ENCODE measurements at regions not wholly inside any gene's neighbourhood (a gene's known extent, or its start where the extent isn't known, plus 50 kb on each side); places are given as distances from the start of the nearest gene placed in this dataset.

DNA sequence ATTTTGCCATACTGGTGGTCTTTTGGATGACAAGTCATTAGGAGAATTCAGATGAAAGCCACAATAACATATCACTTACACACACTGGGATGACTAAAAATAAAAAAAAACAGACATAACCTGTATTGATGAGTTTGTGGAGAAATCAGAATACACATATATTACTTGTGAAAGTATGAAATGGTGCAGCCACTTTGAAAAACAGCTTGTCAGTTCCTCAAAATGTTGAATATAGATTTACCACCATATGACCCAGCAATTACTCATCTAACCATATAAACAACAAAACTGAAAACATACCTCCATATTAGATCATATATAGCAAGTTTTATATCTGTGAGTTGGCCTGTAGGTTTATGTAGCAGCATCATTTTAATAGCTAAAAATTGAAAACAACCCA is 608.7 kb downstream of the TLL1 start:
- H3K9me3 ChIP-seq = no peaks in the 10 kb centered on the region
- H3K27me3 ChIP-seq = no peaks in the 10 kb centered on the region
- H3K27ac ChIP-seq (replicated peaks in 1 of 4) = no peak overlapping the region
- intact Hi-C loops (cut with DNase I) = no loop called here
- H3K36me3 ChIP-seq = no peaks in the 10 kb centered on the region
- H3K4me1 ChIP-seq = no peaks in the 10 kb centered on the region
- no peak overlapping the region for H3K4me3 ChIP-seq
- TF ChIP-seq POLR2A (IDR thresholded peaks at IDR 0.05; ENCODE audit: low read depth) (no peak), EP300 (IDR thresholded peaks at IDR 0.05) (no peak)
- DNase-seq (ENCODE audit: extremely low spot score) = no peak

DNA sequence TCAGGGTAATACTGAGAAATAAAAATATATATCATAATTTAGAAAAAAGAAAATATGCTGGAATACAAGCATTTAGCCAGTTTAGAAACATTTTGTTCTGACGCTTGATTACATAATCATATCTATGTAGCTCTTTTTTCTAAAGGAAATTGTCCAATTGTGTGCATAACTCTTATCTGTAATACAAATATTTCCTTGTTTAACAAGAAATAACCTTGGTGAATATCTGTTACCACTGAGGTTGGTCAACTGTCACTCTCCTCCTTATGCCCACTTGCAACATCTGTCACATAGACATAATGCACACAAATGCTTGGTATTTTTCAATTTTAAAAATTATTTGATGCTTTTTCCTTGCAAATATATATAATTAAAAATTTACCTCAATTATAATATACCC is 609.7 kb downstream of the TLL1 start:
- no peaks in the 10 kb centered on the region for H3K4me1 ChIP-seq
- no peaks in the 10 kb centered on the region for H3K27me3 ChIP-seq
- intact Hi-C loops (cut with DNase I) = no loop called here
- no peaks in the 10 kb centered on the region for H3K9me3 ChIP-seq
- TF ChIP-seq POLR2AphosphoS5 (IDR thresholded peaks at IDR 0.05) (no peak), EP300 (IDR thresholded peaks at IDR 0.05) (no peak), CTCF (IDR thresholded peaks at IDR 0.05) (no peak), POLR2A (IDR thresholded peaks at IDR 0.05; ENCODE audit: low read depth) (no peak)
- no peak overlapping the region for H3K4me3 ChIP-seq
- no peak for DNase-seq (ENCODE audit: extremely low spot score)
- 77% methylated on average over 1 of the region's 1 CpG for WGBS
- H3K27ac ChIP-seq (replicated peaks in 1 of 4) = no peak overlapping the region
- H3K36me3 ChIP-seq = no peaks in the 10 kb centered on the region

DNA sequence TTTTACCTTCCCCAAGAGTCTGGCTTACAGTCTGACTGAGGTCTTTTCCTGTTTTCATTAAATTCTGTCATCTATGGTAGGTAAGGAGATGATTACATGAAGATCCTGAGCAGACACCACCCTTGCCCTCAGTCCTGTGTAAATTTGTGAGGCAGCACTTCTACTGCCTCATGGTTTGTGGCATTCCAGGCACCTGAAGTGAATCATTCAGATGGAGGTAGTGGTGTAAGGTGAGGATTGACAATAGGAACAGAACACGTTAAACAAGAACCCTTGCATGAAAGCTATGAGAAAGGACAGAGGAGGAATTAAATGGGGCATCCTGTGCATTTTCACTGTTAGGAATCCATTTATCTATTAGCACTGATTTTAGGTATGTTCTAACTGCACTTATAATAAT is 618.6 kb downstream of the TLL1 start:
- Histone ChIP-seq H3K27ac (replicated peaks in 1 of 4) (no peak overlapping the region), H3K4me3 (no peak overlapping the region), H3K4me1 (no peaks in the 10 kb centered on the region), H3K9me3 (no peaks in the 10 kb centered on the region), H3K27me3 (no peaks in the 10 kb centered on the region), H3K36me3 (no peaks in the 10 kb centered on the region)
- DNase-seq (ENCODE audit: extremely low spot score) = no peak
- WGBS = 78% methylated on average over 1 of the region's 1 CpG
- no peak for TF ChIP-seq POLR2AphosphoS5 (IDR thresholded peaks at IDR 0.05)
- TF ChIP-seq EP300 (IDR thresholded peaks at IDR 0.05) = no peak
- TF ChIP-seq CTCF (IDR thresholded peaks at IDR 0.05) = no peak
- TF ChIP-seq POLR2A (IDR thresholded peaks at IDR 0.05; ENCODE audit: low read depth) = no peak
- intact Hi-C loops (cut with DNase I) = no loop called here

DNA sequence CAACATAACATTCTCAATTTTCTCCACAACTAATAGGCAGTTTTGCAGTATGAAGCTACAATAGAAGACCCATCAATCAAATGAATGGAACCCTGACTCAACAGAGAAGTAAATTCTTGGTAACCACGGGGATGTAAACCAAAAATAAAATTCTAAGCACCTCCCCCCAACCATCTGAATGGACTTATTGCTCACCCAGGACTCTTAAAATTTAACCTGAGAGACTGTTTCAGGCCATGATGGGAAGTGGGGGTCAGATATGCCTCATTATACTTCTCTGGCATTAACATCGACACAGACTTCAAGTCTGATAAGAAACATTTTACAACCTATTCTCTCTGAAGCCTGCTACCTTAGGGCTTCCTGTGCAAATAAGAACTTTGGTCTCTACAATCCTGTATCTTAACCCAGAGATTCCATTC is 620.9 kb downstream of the TLL1 start:
- TF ChIP-seq CTCF (IDR thresholded peaks at IDR 0.05) (no peak), POLR2A (IDR thresholded peaks at IDR 0.05; ENCODE audit: low read depth) (no peak), POLR2AphosphoS5 (IDR thresholded peaks at IDR 0.05) (no peak), EP300 (IDR thresholded peaks at IDR 0.05) (no peak)
- Histone ChIP-seq H3K36me3 (no peaks in the 10 kb centered on the region), H3K27ac (replicated peaks in 1 of 4) (no peak overlapping the region), H3K9me3 (no peaks in the 10 kb centered on the region), H3K4me1 (no peaks in the 10 kb centered on the region), H3K4me3 (no peak overlapping the region), H3K27me3 (no peaks in the 10 kb centered on the region)
- intact Hi-C loops (cut with DNase I) = no loop called here
- DNase-seq (ENCODE audit: extremely low spot score) = no peak
- 50% methylated on average over 2 of the region's 2 CpGs for WGBS

DNA sequence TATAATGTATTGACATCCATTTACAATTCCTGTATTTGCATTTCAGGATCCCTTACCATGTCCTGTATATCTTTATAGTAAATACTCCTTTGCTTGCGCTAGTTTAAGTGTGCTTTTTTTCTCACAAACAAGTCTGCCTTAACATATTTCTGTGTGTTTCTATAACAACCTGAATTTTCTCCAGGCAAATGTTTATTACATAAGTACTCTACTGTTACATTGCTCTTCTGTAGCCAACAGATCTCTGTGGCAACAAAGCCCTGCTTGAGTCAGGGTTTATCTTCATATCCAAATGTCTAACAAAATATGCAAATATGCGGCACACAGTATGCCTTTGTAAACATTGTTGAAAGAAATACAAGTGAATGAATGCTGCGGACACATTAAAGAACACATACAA is 625.5 kb downstream of the TLL1 start:
- Histone ChIP-seq H3K27me3 (no peaks in the 10 kb centered on the region), H3K4me1 (no peaks in the 10 kb centered on the region), H3K9me3 (no peaks in the 10 kb centered on the region), H3K4me3 (no peak overlapping the region), H3K36me3 (no peaks in the 10 kb centered on the region), H3K27ac (replicated peaks in 1 of 4) (no peak overlapping the region)
- intact Hi-C loops (cut with DNase I) = no loop called here
- WGBS = 55% methylated on average over 3 of the region's 3 CpGs
- no peak for TF ChIP-seq EP300 (IDR thresholded peaks at IDR 0.05)
- no peak for TF ChIP-seq CTCF (IDR thresholded peaks at IDR 0.05)
- TF ChIP-seq POLR2A (IDR thresholded peaks at IDR 0.05; ENCODE audit: low read depth) = no peak
- no peak for TF ChIP-seq POLR2AphosphoS5 (IDR thresholded peaks at IDR 0.05)
- DNase-seq (ENCODE audit: extremely low spot score) = no peak

Data from esophagus muscularis mucosa (tissue), 4 donors.